HEK293 (cell line): ENCODE measurements at regions not wholly inside any gene's neighbourhood (a gene's known extent, or its start where the extent isn't known, plus 50 kb on each side); places are given as distances from the start of the nearest gene placed in this dataset.

Experiments
- MZF1 ChIP-seq: fragments of 450-650 bp; formaldehyde crosslinking; IDR thresholded peaks from 2 replicates; pipeline ENCODE4 v1.5.1; 2017; ENCODE audit warnings: missing biosample characterization, missing genetic modification characterization, borderline replicate concordance
- YY1 ChIP-seq: fragments of 450-650 bp; formaldehyde crosslinking; IDR thresholded peaks from 2 replicates; pipeline ENCODE4 v1.5.1; 2018; ENCODE audit warnings: missing biosample characterization, missing genetic modification characterization
- ZNF76 ChIP-seq: fragments of 450-650 bp; formaldehyde crosslinking; IDR thresholded peaks from 2 replicates; pipeline ENCODE4; 2016; ENCODE audit warnings: low read depth, missing biosample characterization, missing genetic modification characterization, borderline replicate concordance
- ZXDB ChIP-seq: fragments of 450-650 bp; formaldehyde crosslinking; IDR thresholded peaks from 2 replicates; pipeline ENCODE4 v1.5.1; 2016; ENCODE audit warnings: missing biosample characterization, missing genetic modification characterization
- TF ChIP-seq, protein P1 (sequence below): fragments of 450-650 bp; formaldehyde crosslinking; IDR thresholded peaks from 2 replicates; pipeline ENCODE4 v1.5.1; 2016; ENCODE audit warnings: missing biosample characterization, missing genetic modification characterization
- TF ChIP-seq, protein P2 (sequence below): fragments of 450-650 bp; formaldehyde crosslinking; IDR thresholded peaks from 2 replicates; pipeline ENCODE4 v1.5.1; 2016; ENCODE audit warnings: missing biosample characterization, missing genetic modification characterization

DNA sequence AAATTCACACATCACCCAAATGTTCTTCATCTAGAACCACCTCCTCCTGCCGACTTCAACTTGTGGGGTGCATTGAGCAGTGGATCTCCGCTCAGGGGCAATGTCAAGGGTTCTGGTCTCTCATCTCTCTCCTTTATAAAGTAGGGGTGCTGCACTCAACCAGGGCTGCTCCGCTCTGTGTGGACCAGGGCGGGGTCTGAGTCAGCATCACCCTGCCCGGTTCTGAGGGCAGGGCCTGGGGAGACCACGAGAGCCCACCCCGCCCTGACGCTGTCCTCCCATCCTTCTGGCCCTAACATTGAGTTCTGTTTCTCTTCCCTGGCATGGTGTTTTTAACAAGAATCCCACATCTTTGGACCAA lies 311.6 kb upstream of the DIO3 start:
- TF ChIP-seq, protein P1, sequence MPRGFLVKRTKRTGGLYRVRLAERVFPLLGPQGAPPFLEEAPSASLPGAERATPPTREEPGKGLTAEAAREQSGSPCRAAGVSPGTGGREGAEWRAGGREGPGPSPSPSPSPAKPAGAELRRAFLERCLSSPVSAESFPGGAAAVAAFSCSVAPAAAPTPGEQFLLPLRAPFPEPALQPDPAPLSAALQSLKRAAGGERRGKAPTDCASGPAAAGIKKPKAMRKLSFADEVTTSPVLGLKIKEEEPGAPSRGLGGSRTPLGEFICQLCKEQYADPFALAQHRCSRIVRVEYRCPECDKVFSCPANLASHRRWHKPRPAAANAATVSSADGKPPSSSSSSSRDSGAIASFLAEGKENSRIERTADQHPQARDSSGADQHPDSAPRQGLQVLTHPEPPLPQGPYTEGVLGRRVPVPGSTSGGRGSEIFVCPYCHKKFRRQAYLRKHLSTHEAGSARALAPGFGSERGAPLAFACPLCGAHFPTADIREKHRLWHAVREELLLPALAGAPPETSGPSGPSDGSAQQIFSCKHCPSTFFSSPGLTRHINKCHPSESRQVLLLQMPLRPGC (tag by site-specific recombination): no peak
- TF ChIP-seq, protein P2, sequence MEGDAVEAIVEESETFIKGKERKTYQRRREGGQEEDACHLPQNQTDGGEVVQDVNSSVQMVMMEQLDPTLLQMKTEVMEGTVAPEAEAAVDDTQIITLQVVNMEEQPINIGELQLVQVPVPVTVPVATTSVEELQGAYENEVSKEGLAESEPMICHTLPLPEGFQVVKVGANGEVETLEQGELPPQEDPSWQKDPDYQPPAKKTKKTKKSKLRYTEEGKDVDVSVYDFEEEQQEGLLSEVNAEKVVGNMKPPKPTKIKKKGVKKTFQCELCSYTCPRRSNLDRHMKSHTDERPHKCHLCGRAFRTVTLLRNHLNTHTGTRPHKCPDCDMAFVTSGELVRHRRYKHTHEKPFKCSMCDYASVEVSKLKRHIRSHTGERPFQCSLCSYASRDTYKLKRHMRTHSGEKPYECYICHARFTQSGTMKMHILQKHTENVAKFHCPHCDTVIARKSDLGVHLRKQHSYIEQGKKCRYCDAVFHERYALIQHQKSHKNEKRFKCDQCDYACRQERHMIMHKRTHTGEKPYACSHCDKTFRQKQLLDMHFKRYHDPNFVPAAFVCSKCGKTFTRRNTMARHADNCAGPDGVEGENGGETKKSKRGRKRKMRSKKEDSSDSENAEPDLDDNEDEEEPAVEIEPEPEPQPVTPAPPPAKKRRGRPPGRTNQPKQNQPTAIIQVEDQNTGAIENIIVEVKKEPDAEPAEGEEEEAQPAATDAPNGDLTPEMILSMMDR (tag by site-specific recombination): no peak
- TF ChIP-seq YY1 (tag by site-specific recombination) (no peak), ZNF76 (tag by site-specific recombination) (no peak), MZF1 (tag by site-specific recombination) (no peak), ZXDB (tag by site-specific recombination) (no peak)
